HEK293T (cell line): ENCODE measurements at regions not wholly inside any gene's neighbourhood (a gene's known extent, or its start where the extent isn't known, plus 50 kb on each side); places are given as distances from the start of the nearest gene placed in this dataset.

Source experiments
- CTBP1 ChIP-seq: fragments of 450-650 bp; IDR thresholded peaks from 2 replicates; pipeline ENCODE4 v1.6.1; 2016; ENCODE audit warnings: borderline replicate concordance
- ELF4 ChIP-seq: fragments of 450-650 bp; IDR thresholded peaks from 2 replicates; pipeline ENCODE4 v1.6.1; 2017; ENCODE audit warnings: antibody characterized with exemption
- FOXA1 ChIP-seq: fragments of 450-650 bp; IDR thresholded peaks from 2 replicates; pipeline ENCODE4 v1.6.1; 2016; ENCODE audit warnings: mild to moderate bottlenecking
- FOXK2 ChIP-seq: fragments of 450-650 bp; IDR thresholded peaks from 2 replicates; pipeline ENCODE4 v1.6.1; 2016; ENCODE audit warnings: mild to moderate bottlenecking
- FOXM1 ChIP-seq: fragments of 450-650 bp; IDR thresholded peaks from 2 replicates; pipeline ENCODE4 v1.6.1; 2017; ENCODE audit warnings: mild to moderate bottlenecking, borderline replicate concordance
- HDGF ChIP-seq: fragments of 450-650 bp; IDR thresholded peaks from 2 replicates; pipeline ENCODE4 v1.6.1; 2017; ENCODE audit warnings: antibody characterized with exemption, borderline replicate concordance
- L3MBTL2 ChIP-seq: fragments of 450-650 bp; conservative IDR thresholded peaks from 2 replicates; pipeline ENCODE4 v1.6.1; 2016; ENCODE audit warnings: mild to moderate bottlenecking
- SP1 ChIP-seq: fragments of 450-650 bp; IDR thresholded peaks from 2 replicates; pipeline ENCODE4 v1.6.1; 2017
- SUZ12 ChIP-seq: fragments of 450-650 bp; IDR thresholded peaks from 2 replicates; pipeline ENCODE4 v1.6.1; 2016; ENCODE audit warnings: mild to moderate bottlenecking

GRCh38 chr7:54663186-54663585 lies 95.8 kb downstream of the SEC61G start:
- TF ChIP-seq SUZ12 (no peak), CTBP1 (no peak), SP1 (no peak), HDGF (no peak), FOXM1 (no peak), ELF4 (no peak), FOXA1 (no peak), FOXK2 (no peak), L3MBTL2 (no peak)
